ENCODE measurements at regions not wholly inside any gene's neighbourhood (a gene's known extent, or its start where the extent isn't known, plus 50 kb on each side); places are given as distances from the start of the nearest gene placed in this dataset.

DNA sequence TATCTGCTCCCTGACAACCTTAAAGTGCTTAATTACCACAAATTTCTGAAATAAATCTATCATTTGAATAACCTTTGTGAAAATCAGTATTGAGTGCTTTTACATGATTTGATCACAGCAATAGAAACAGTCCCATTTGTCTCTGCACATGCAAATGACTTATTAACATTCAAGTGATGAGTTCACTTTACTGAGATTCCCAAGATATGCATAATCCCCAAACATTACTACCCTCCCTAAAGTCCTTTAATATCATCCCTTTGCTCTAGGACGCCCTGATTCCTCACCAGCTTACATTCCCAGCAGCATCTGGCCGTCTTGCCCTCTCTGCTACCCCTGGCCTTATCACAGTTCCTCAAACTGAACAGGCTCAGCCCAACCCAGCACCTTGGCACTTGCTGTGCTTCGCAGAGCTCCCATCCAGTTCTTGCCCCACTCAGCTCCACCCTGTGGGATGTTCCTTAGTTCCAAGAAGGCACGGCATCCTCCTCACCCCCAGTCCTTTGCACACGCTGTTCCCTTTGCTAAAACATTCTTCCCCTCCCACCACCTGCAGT lies 347.5 kb downstream of the PREX1 start:
- Histone ChIP-seq H3K36me3 (ENCODE audit: insufficient read depth, low read length) (no peaks in the 10 kb centered on the region), H3K4me1 (ENCODE audit: insufficient read depth, low read length) (no peaks in the 10 kb centered on the region), H3K9me3 (ENCODE audit: insufficient read depth, low read length, severe bottlenecking) (no peaks in the 10 kb centered on the region), H4K20me1 (ENCODE audit: insufficient read depth, low read length) (no peaks in the 10 kb centered on the region), H2AFZ (ENCODE audit: low read depth, low read length) (no peak overlapping the region), H3K27ac (ENCODE audit: low read length) (no peak overlapping the region), H3K27me3 (ENCODE audit: insufficient read depth, low read length, poor library complexity) (peaks cover 47% of the 10 kb centered on the region), H3K79me2 (ENCODE audit: insufficient read depth, low read length) (no peaks in the 10 kb centered on the region), H3K4me2 (ENCODE audit: insufficient read depth, low read length) (no peak overlapping the region), H3K4me3 (ENCODE audit: low read depth in 1 of 2, low read length in 2 of 2) (no peak overlapping the region), H3K9ac (ENCODE audit: low read depth, low read length) (no peak overlapping the region)
- ATAC-seq (ENCODE audit: insufficient read depth, low read depth) (no peak), DNase-seq (no peak)
- TF ChIP-seq EZH2 (IDR thresholded peaks at IDR 0.05; ENCODE audit: borderline replicate concordance, low read depth, low read length, severe bottlenecking) (no peak), CTCF (IDR thresholded peaks at IDR 0.05; ENCODE audit: borderline replicate concordance, extremely low read depth, low read length, poor library complexity, severe bottlenecking) (no peak)

DNA sequence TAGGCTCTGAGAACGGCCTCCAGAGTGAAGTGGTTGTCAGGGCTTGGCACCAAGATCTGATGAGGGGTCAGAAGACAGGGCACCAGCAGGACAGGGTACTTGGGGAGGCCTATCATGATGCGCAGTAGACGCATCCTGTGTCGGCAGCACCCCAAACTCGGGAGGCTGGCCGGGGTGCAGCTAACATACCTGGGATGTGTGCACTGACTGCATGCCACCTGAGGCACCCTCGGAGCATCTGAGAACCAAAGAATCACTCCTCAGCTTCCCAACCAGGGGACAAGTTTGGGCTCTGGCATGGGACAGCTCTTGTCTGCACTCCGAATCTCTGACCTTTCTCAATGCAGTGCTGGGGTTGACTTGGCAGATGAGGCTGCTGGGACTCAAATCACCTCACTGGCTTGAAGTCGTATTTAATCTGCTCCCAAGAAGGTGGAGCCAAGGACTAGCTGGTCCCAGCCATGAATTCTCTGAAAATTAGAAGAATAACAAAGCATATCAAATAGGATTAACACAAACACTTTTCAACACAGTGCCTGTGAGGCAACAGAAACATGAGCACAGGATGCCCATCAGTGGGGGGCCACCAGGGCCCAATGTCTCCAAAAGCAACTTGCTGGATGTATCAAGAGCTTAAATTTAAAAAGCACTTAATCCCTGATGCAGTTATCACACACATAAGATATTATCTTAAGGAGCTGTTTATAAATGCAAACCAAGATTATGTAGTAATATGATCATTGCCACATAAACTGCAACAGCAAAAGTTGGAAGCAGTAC lies 348.8 kb downstream of the PREX1 start:
- Histone ChIP-seq H4K20me1 (ENCODE audit: insufficient read depth, low read length) (no peaks in the 10 kb centered on the region), H3K79me2 (ENCODE audit: insufficient read depth, low read length) (no peaks in the 10 kb centered on the region), H3K9me3 (ENCODE audit: insufficient read depth, low read length, severe bottlenecking) (no peaks in the 10 kb centered on the region), H2AFZ (ENCODE audit: low read depth, low read length) (no peak overlapping the region), H3K27me3 (ENCODE audit: insufficient read depth, low read length, poor library complexity) (peaks cover 58% of the 10 kb centered on the region), H3K4me1 (ENCODE audit: insufficient read depth, low read length) (no peaks in the 10 kb centered on the region), H3K4me2 (ENCODE audit: insufficient read depth, low read length) (no peak overlapping the region), H3K4me3 (ENCODE audit: low read depth in 1 of 2, low read length in 2 of 2) (no peak overlapping the region), H3K36me3 (ENCODE audit: insufficient read depth, low read length) (no peaks in the 10 kb centered on the region), H3K27ac (ENCODE audit: low read length) (no peak overlapping the region), H3K9ac (ENCODE audit: low read depth, low read length) (no peak overlapping the region)
- DNase-seq (no peak), ATAC-seq (ENCODE audit: insufficient read depth, low read depth) (no peak)
- TF ChIP-seq EZH2 (IDR thresholded peaks at IDR 0.05; ENCODE audit: borderline replicate concordance, low read depth, low read length, severe bottlenecking) (no peak), CTCF (IDR thresholded peaks at IDR 0.05; ENCODE audit: borderline replicate concordance, extremely low read depth, low read length, poor library complexity, severe bottlenecking) (no peak)

GRCh38 chr20:48478370-48478769 lies 349.4 kb downstream of the PREX1 start:
- no peak for ATAC-seq (ENCODE audit: insufficient read depth, low read depth)
- H3K27me3 ChIP-seq (ENCODE audit: insufficient read depth, low read length, poor library complexity) = peaks cover 55% of the 10 kb centered on the region

More at GRCh38 chr20:48478370-48478769, 349.4 kb downstream of the PREX1 start:
- Histone ChIP-seq H3K9me3 (ENCODE audit: insufficient read depth, low read length, severe bottlenecking) (no peaks in the 10 kb centered on the region), H4K20me1 (ENCODE audit: insufficient read depth, low read length) (no peaks in the 10 kb centered on the region), H3K4me3 (ENCODE audit: low read depth in 1 of 2, low read length in 2 of 2) (no peak overlapping the region), H3K4me2 (ENCODE audit: insufficient read depth, low read length) (no peak overlapping the region), H3K4me1 (ENCODE audit: insufficient read depth, low read length) (no peaks in the 10 kb centered on the region), H3K9ac (ENCODE audit: low read depth, low read length) (no peak overlapping the region), H3K79me2 (ENCODE audit: insufficient read depth, low read length) (no peaks in the 10 kb centered on the region), H3K27ac (ENCODE audit: low read length) (no peak overlapping the region), H3K36me3 (ENCODE audit: insufficient read depth, low read length) (no peaks in the 10 kb centered on the region), H2AFZ (ENCODE audit: low read depth, low read length) (no peak overlapping the region)
- DNase-seq = no peak
- TF ChIP-seq EZH2 (IDR thresholded peaks at IDR 0.05; ENCODE audit: borderline replicate concordance, low read depth, low read length, severe bottlenecking) = no peak
- no peak for TF ChIP-seq CTCF (IDR thresholded peaks at IDR 0.05; ENCODE audit: borderline replicate concordance, extremely low read depth, low read length, poor library complexity, severe bottlenecking)
